CD4-positive, alpha-beta T cell (primary cell): ENCODE measurements at regions not wholly inside any gene's neighbourhood (a gene's known extent, or its start where the extent isn't known, plus 50 kb on each side); places are given as distances from the start of the nearest gene placed in this dataset.

Experiments used
- ATAC-seq: fragments of 200-7000 bp; cut with Tn5 transposase; one replicate; pipeline ENCODE4 v1.10.0; 2022; ENCODE audit warnings: mild to moderate bottlenecking; ENCODE audit not compliant: poor library complexity
- CTCF ChIA-PET: fragments of 350-600 bp; sonication (Branson Sonifier 250); formaldehyde crosslinking; loops from one replicate; lab custom pipeline; 2021; ENCODE audit warnings: antibody characterized with exemption, inconsistent platforms; lab: Charles Lee
- POLR2A ChIA-PET: fragments of 350-600 bp; sonication (Branson Sonifier 250); formaldehyde crosslinking; loops from one replicate; lab custom pipeline; 2021; ENCODE audit warnings: antibody characterized with exemption, inconsistent platforms; lab: Charles Lee
- DNase-seq, 14 experiments: peaks; one replicate each; pipeline ENCODE4 v3.0.0-alpha.2; 2013 to 2020; ENCODE audit warnings: mixed read lengths in 2 of 14
- H3K27ac ChIP-seq, 2 donors: one replicate each; pipeline versions ENCODE4 v1.5.1 to v1.7.0; 2013; ENCODE audit warnings: low read length in 2 of 2, low read depth in 1 of 2, mild to moderate bottlenecking in 1 of 2
- H3K27me3 ChIP-seq, 2 experiments: 1 replicate in 1 of 2; 2 replicates in 1 of 2; pipeline versions ENCODE4 v1.6.1 to v1.7.0; 2013; ENCODE audit warnings: low read length in 2 of 2, control low read depth in 1 of 2, mild to moderate bottlenecking in 1 of 2, moderate library complexity in 1 of 2; ENCODE audit not compliant: insufficient read depth in 2 of 2, control insufficient read depth in 1 of 2
- H3K36me3 ChIP-seq: one replicate; pipeline ENCODE4 v1.6.1; 2013; ENCODE audit warnings: low read length, control low read depth; ENCODE audit not compliant: insufficient read depth
- H3K4me1 ChIP-seq: one replicate; pipeline ENCODE4 v1.6.1; 2013; ENCODE audit warnings: low read length, control low read depth; ENCODE audit not compliant: insufficient read depth
- H3K4me3 ChIP-seq: one replicate; pipeline ENCODE4 v1.5.1; 2013; ENCODE audit warnings: mild to moderate bottlenecking, low read length, moderate library complexity
- H3K9me3 ChIP-seq, 2 experiments: 1 replicate in 1 of 2; 2 replicates in 1 of 2; pipeline versions ENCODE4 v1.6.1 to v1.7.0; 2013; ENCODE audit warnings: low read length in 2 of 2, mild to moderate bottlenecking in 2 of 2, control low read depth in 1 of 2, moderate library complexity in 1 of 2; ENCODE audit not compliant: control insufficient read depth in 1 of 2, insufficient read depth in 1 of 2
- H3K27ac Mint-ChIP-seq: one replicate; pipeline ENCODE4 v1.8.0; 2020; ENCODE audit warnings: mixed read lengths
- H3K27me3 Mint-ChIP-seq: one replicate; pipeline ENCODE4 v1.8.0; 2021; ENCODE audit warnings: mixed read lengths
- H3K36me3 Mint-ChIP-seq: one replicate; pipeline ENCODE4 v1.8.0; 2021; ENCODE audit warnings: low read depth, mixed read lengths
- H3K4me1 Mint-ChIP-seq: one replicate; pipeline ENCODE4 v1.8.0; 2021; ENCODE audit warnings: low read depth, mixed read lengths
- H3K4me3 Mint-ChIP-seq: one replicate; pipeline ENCODE4 v1.8.0; 2020; ENCODE audit warnings: mild to moderate bottlenecking, mixed read lengths
- H3K9me3 Mint-ChIP-seq: one replicate; pipeline ENCODE4 v1.8.0; 2020; ENCODE audit warnings: mixed read lengths
- intact Hi-C, 2 experiments: fragments of 100-400 bp; cut with DNase I in 1 of 2; cut with micrococcal nuclease in 1 of 2; formaldehyde crosslinking; loops; one replicate each; pipeline versions ENCODE4 v1.15.1 to v1.9.0; 2023 to 2025; cut with DNase I, micrococcal nuclease
- TF ChIP-seq, protein P1 (sequence below): fragments of 200-600 bp; IDR thresholded peaks from one replicate; pipeline ENCODE4 v1.8.0; 2022; ENCODE audit warnings: antibody characterized with exemption, mild to moderate bottlenecking

DNA sequence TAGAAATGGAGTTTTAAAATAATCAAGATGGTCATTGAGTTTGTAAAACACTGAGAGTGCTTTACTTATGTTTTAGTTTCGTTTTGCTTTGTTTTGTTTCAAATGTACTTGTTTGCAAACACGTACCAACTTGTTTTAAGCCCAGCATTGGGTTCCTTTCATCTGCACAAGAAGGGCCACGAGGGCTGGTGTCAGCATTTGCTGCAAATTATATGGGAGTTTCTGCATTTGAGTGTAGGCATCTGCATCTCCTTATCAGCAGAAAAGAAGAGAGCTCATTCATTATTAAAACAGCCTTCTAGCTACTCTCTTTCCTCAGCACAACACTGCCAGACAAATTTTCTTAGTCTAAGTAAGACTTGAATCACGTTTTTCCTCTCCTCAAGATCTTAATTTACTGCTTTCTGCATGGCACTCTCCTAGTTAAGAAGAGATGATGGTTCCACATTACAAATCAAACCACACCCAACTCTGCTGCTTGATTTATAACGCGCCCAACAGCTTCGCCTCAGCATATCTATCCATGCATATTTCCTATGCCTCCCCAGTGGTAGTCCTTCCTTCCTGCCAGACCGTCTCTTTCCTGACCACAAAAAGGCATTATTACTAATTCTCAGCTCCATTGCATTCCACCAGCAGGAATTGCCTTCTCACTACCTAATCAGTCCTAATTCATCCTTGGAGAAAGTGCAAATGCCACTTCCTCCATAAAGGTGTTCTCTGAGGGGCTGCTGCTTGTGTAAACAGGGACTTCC lies 95.2 kb upstream of the CAST start:
- Histone ChIP-seq H3K27me3 (no peaks in the 10 kb centered on the region), H3K27ac (no peak overlapping the region), H3K4me3 (peak overlapping the region; percentile 3), H3K9me3 (no peaks in the 10 kb centered on the region), H3K36me3 (no peaks in the 10 kb centered on the region), H3K4me1 (peaks cover 9% of the 10 kb centered on the region)
- H3K4me3 Mint-ChIP-seq: no peak overlapping the region
- ChIA-PET CTCF (interaction anchor here (0.8 kb wide), 1 partner anchor 10 kb away, joined by 3 read pairs; no protein-coding TSS in a partner anchor), POLR2A (interaction anchor here (0.5 kb wide), 1 partner anchor 25 kb away, joined by 3 read pairs; no protein-coding TSS in a partner anchor)
- no peaks in the 10 kb centered on the region for H3K9me3 Mint-ChIP-seq
- intact Hi-C loops: no loop called here
- H3K27me3 Mint-ChIP-seq: no peaks in the 10 kb centered on the region
- no peak overlapping the region for H3K27ac Mint-ChIP-seq
- peak in 1 of 14 experiments; percentile 5 for DNase-seq
- TF ChIP-seq, protein P1, sequence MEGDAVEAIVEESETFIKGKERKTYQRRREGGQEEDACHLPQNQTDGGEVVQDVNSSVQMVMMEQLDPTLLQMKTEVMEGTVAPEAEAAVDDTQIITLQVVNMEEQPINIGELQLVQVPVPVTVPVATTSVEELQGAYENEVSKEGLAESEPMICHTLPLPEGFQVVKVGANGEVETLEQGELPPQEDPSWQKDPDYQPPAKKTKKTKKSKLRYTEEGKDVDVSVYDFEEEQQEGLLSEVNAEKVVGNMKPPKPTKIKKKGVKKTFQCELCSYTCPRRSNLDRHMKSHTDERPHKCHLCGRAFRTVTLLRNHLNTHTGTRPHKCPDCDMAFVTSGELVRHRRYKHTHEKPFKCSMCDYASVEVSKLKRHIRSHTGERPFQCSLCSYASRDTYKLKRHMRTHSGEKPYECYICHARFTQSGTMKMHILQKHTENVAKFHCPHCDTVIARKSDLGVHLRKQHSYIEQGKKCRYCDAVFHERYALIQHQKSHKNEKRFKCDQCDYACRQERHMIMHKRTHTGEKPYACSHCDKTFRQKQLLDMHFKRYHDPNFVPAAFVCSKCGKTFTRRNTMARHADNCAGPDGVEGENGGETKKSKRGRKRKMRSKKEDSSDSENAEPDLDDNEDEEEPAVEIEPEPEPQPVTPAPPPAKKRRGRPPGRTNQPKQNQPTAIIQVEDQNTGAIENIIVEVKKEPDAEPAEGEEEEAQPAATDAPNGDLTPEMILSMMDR: no peak
- H3K36me3 Mint-ChIP-seq: no peaks in the 10 kb centered on the region
- H3K4me1 Mint-ChIP-seq: peaks cover 15% of the 10 kb centered on the region
- ATAC-seq: no peak

DNA sequence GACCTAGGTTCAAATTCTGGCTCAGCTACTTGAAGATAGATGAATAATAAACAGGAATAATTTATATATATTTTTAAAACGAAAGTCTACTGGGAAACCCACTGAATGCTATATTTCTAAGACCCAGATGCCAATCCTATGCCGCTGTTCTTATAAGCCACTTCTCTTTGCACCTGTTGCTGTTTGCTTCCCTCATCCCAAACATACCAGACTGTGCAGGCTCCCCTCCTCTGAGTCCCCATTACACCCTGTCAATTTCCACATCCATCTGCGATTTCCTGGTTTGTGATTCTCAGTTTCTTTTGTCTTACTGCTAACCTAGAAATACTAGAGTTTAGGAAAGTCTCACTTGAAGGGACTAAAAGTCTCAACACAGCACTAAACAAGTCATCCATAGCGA lies 92.8 kb upstream of the CAST start:
- intact Hi-C loops: no loop called here
- ChIA-PET POLR2A (no interaction called here), CTCF (no interaction called here)
- no peak overlapping the region for H3K4me3 ChIP-seq
- Mint-ChIP-seq H3K27ac (no peak overlapping the region), H3K4me1 (peaks cover 15% of the 10 kb centered on the region), H3K27me3 (peaks cover 6% of the 10 kb centered on the region), H3K36me3 (no peaks in the 10 kb centered on the region), H3K9me3 (no peaks in the 10 kb centered on the region), H3K4me3 (no peak overlapping the region)
- peaks cover 9% of the 10 kb centered on the region for H3K4me1 ChIP-seq
- H3K27me3 ChIP-seq: no peaks in the 10 kb centered on the region
- TF ChIP-seq, protein P1: no peak
- H3K27ac ChIP-seq: no peak overlapping the region
- H3K9me3 ChIP-seq: no peaks in the 10 kb centered on the region
- no peak for ATAC-seq
- DNase-seq: no peak
- no peaks in the 10 kb centered on the region for H3K36me3 ChIP-seq

DNA sequence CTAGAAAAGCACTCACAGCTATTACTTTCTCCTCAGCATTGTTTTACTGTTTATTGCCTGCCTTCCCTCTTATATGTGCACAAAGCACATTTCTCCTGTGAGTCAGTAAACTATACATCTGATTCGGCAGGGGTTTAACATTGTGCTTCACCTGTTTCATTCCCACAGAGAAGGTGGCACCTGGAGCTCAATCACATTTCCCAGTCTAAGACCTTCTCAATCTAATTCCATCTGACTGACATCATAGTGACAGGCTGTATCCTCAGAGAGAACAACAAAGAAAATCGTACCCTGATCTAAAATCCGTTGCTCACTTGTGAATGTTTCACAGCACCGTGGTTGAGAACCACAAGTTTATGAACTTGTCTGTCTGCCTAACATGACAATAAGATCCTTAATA lies 92.4 kb upstream of the CAST start:
- ATAC-seq (no peak), DNase-seq (no peak)
- H3K9me3 ChIP-seq: no peaks in the 10 kb centered on the region
- intact Hi-C loops: loop anchor here in 1 of 2 experiments (10.0 kb wide), 1 partner anchor 55 kb away; no protein-coding TSS in a partner anchor
- H3K27ac ChIP-seq: no peak overlapping the region
- no peak overlapping the region for H3K4me3 ChIP-seq
- H3K4me1 ChIP-seq: peaks cover 9% of the 10 kb centered on the region
- CTCF ChIA-PET: no interaction called here
- H3K27me3 ChIP-seq: no peaks in the 10 kb centered on the region
- H3K36me3 ChIP-seq: no peaks in the 10 kb centered on the region
- peaks cover 15% of the 10 kb centered on the region for H3K4me1 Mint-ChIP-seq
- no peaks in the 10 kb centered on the region for H3K9me3 Mint-ChIP-seq
- POLR2A ChIA-PET: no interaction called here
- H3K27ac Mint-ChIP-seq: no peak overlapping the region
- H3K36me3 Mint-ChIP-seq: no peaks in the 10 kb centered on the region
- peaks cover 6% of the 10 kb centered on the region for H3K27me3 Mint-ChIP-seq
- no peak overlapping the region for H3K4me3 Mint-ChIP-seq
- TF ChIP-seq, protein P1: no peak
